Right lobe of liver (tissue), 4 donors: ENCODE measurements at regions not wholly inside any gene's neighbourhood (a gene's known extent, or its start where the extent isn't known, plus 50 kb on each side); places are given as distances from the start of the nearest gene placed in this dataset.

Experiments
- POLR2A ChIP-seq: fragments of 450-650 bp; IDR thresholded peaks from one replicate; pipeline ENCODE4 v1.6.1; 2017; ENCODE audit warnings: antibody characterized with exemption, mild to moderate bottlenecking
- TF ChIP-seq, protein P1 (sequence below), 4 donors: fragments of 200-600 bp in 3 of 4; fragments of 450-650 bp in 1 of 4; IDR thresholded peaks; one replicate each; pipeline versions ENCODE4 v1.5.1 to v1.8.0; 2016 to 2022; ENCODE audit warnings: antibody characterized with exemption in 4 of 4, mild to moderate bottlenecking in 2 of 4
- donor health status: DM: no; HTN: no; CAD: no.
- donor health status: DM: no; HTN: no; CAD: no.
- donor health status: DM: no; HTN: yes; CAD: no.

DNA sequence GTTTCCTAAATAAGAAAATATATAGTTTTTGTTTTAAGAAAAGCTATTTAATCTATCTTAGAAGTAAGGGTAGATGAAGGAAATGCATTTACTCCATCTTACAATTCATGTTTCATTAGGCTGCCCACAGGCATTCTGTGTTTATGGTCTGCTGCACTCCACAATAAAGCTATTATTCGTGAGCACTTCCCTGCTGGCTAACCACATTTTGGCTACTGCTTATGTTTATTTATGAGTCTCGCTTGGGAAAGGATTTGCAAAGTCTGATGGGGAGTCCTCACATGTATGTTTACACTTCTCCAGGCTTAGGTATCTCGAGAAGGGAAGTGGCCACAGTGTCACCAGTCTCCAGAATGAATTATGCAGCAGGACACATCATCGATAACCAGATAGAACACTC is 260.8 kb upstream of the VCX start:
- TF ChIP-seq POLR2A: no peak
- TF ChIP-seq, protein P1, sequence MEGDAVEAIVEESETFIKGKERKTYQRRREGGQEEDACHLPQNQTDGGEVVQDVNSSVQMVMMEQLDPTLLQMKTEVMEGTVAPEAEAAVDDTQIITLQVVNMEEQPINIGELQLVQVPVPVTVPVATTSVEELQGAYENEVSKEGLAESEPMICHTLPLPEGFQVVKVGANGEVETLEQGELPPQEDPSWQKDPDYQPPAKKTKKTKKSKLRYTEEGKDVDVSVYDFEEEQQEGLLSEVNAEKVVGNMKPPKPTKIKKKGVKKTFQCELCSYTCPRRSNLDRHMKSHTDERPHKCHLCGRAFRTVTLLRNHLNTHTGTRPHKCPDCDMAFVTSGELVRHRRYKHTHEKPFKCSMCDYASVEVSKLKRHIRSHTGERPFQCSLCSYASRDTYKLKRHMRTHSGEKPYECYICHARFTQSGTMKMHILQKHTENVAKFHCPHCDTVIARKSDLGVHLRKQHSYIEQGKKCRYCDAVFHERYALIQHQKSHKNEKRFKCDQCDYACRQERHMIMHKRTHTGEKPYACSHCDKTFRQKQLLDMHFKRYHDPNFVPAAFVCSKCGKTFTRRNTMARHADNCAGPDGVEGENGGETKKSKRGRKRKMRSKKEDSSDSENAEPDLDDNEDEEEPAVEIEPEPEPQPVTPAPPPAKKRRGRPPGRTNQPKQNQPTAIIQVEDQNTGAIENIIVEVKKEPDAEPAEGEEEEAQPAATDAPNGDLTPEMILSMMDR (IDR thresholded peaks at IDR 0.05): no peak
